Sigmoid colon (tissue), 6 donors: ENCODE measurements at regions not wholly inside any gene's neighbourhood (a gene's known extent, or its start where the extent isn't known, plus 50 kb on each side); places are given as distances from the start of the nearest gene placed in this dataset.

Source experiments
- DNase-seq: peaks from one replicate; pipeline ENCODE4 v3.0.0-alpha.2; 2019
- H3K27ac ChIP-seq, 4 donors: fragments of 200-600 bp; sonication (generic); one replicate each; pipeline ENCODE4 v1.5.1; 2016 to 2019; ENCODE audit warnings: mild to moderate bottlenecking in 1 of 4
- H3K27me3 ChIP-seq, 3 donors: fragments of 200-600 bp; sonication (generic); one replicate each; pipeline ENCODE4 v1.5.1; 2019; ENCODE audit warnings: mild to moderate bottlenecking in 1 of 3
- H3K36me3 ChIP-seq, 4 donors: fragments of 200-600 bp; sonication (generic); one replicate each; pipeline ENCODE4 v1.5.1; 2016 to 2019
- H3K4me1 ChIP-seq, 4 donors: fragments of 200-600 bp; sonication (generic); one replicate each; pipeline ENCODE4 v1.5.1; 2017 to 2019
- H3K4me3 ChIP-seq, 4 donors: fragments of 200-600 bp; sonication (generic); one replicate each; pipeline ENCODE4 v1.5.1; 2017 to 2019; ENCODE audit warnings: mild to moderate bottlenecking in 2 of 4, moderate library complexity in 1 of 4
- H3K9me3 ChIP-seq, 4 donors: fragments of 200-600 bp in 3 of 4; sonication (generic) in 3 of 4; one replicate each; pipeline versions ENCODE4 v1.5.1 to v1.6.1; 2013 to 2019
- EP300 ChIP-seq, 4 donors: sonication (generic); formaldehyde crosslinking; IDR thresholded peaks; one replicate each; pipeline ENCODE4 v1.6.1; 2017; ENCODE audit warnings: antibody characterized with exemption in 4 of 4
- POLR2A ChIP-seq, 2 donors: fragments of 450-650 bp; IDR thresholded peaks; one replicate each; pipeline ENCODE4 v1.6.1; 2016; ENCODE audit warnings: antibody characterized with exemption in 2 of 2, mild to moderate bottlenecking in 2 of 2, moderate library complexity in 2 of 2
- POLR2AphosphoS5 ChIP-seq, 4 donors: sonication (generic); formaldehyde crosslinking; IDR thresholded peaks; one replicate each; pipeline ENCODE4 v1.6.1; 2017; ENCODE audit warnings: antibody characterized with exemption in 4 of 4
- WGBS, 2 donors: extraction: QIAGEN DNeasy Blood & Tissue Kit; methylation state at CpG; one replicate each; pipeline ENCODE4 v1.1.7; 2013; 5-methylcytosine and 5-hydroxymethylcytosine counted together
- intact Hi-C: fragments of 100-400 bp; cut with DNase I; formaldehyde crosslinking; loops from one replicate; pipeline ENCODE4 v1.15.1; 2023
- TF ChIP-seq, protein P1 (sequence below), 4 experiments: fragments of 450-650 bp in 3 of 4; fragments of 200-600 bp in 1 of 4; IDR thresholded peaks; one replicate each; pipeline ENCODE4 v1.5.1; 2016 to 2019; ENCODE audit warnings: antibody characterized with exemption in 4 of 4, mild to moderate bottlenecking in 3 of 4, moderate library complexity in 2 of 4
- donor health status: healthy with polysubstance abuse.
- donor health status: healthy.

DNA sequence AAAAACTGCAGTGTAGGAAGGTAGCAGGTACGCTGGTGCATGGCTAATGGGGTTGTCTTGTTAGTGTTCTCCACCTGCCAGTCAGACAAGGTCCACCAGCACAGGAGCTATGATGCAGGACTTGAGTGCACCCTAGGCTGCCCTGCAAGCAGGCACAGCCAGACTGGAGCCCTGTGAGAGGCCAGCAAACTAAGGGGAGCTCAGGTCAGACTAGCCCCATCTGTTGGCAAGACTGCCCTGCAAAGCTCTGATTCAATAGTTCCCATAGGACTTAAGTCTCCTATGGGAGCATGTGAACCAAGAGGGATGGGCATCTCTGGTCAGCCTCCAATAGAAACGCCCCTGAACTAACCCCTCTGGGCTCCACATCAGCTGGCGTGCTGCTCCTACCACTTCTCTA lies 1307.3 kb downstream of the C4orf33 start:
- no peak for DNase-seq
- H3K27me3 ChIP-seq: no peaks in the 10 kb centered on the region
- H3K9me3 ChIP-seq: no peaks in the 10 kb centered on the region
- no peaks in the 10 kb centered on the region for H3K36me3 ChIP-seq
- no peaks in the 10 kb centered on the region for H3K4me1 ChIP-seq
- TF ChIP-seq, protein P1, sequence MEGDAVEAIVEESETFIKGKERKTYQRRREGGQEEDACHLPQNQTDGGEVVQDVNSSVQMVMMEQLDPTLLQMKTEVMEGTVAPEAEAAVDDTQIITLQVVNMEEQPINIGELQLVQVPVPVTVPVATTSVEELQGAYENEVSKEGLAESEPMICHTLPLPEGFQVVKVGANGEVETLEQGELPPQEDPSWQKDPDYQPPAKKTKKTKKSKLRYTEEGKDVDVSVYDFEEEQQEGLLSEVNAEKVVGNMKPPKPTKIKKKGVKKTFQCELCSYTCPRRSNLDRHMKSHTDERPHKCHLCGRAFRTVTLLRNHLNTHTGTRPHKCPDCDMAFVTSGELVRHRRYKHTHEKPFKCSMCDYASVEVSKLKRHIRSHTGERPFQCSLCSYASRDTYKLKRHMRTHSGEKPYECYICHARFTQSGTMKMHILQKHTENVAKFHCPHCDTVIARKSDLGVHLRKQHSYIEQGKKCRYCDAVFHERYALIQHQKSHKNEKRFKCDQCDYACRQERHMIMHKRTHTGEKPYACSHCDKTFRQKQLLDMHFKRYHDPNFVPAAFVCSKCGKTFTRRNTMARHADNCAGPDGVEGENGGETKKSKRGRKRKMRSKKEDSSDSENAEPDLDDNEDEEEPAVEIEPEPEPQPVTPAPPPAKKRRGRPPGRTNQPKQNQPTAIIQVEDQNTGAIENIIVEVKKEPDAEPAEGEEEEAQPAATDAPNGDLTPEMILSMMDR (IDR thresholded peaks at IDR 0.05): no peak
- TF ChIP-seq EP300 (IDR thresholded peaks at IDR 0.05): no peak
- TF ChIP-seq POLR2A (IDR thresholded peaks at IDR 0.05): no peak
- TF ChIP-seq POLR2AphosphoS5 (IDR thresholded peaks at IDR 0.05): no peak
- WGBS, 2 donors: 57 to 84% methylated on average over 3 of the region's 3 CpGs
- H3K27ac ChIP-seq: no peak overlapping the region
- no peak overlapping the region for H3K4me3 ChIP-seq
- intact Hi-C loops: no loop called here

GRCh38 chr4:130416228-130416627 lies 1320.3 kb downstream of the C4orf33 start:
- Histone ChIP-seq H3K9me3 (no peaks in the 10 kb centered on the region), H3K27ac (no peak overlapping the region), H3K4me3 (no peak overlapping the region), H3K4me1 (no peaks in the 10 kb centered on the region), H3K36me3 (no peaks in the 10 kb centered on the region), H3K27me3 (no peaks in the 10 kb centered on the region)
- intact Hi-C loops: no loop called here
- no peak for DNase-seq
- TF ChIP-seq POLR2A (IDR thresholded peaks at IDR 0.05) (no peak), EP300 (IDR thresholded peaks at IDR 0.05) (no peak)
- 83 to 89% methylated on average over 1 of the region's 1 CpG for WGBS, 2 donors

- TF ChIP-seq EP300 (IDR thresholded peaks at IDR 0.05) (no peak), POLR2A (IDR thresholded peaks at IDR 0.05) (no peak), POLR2AphosphoS5 (IDR thresholded peaks at IDR 0.05) (no peak)
- TF ChIP-seq, protein P1 (IDR thresholded peaks at IDR 0.05): no peak
- no peaks in the 10 kb centered on the region for H3K9me3 ChIP-seq
- H3K4me3 ChIP-seq: no peak overlapping the region
- no peak for DNase-seq
- intact Hi-C loops: no loop called here
- no peaks in the 10 kb centered on the region for H3K36me3 ChIP-seq
- H3K4me1 ChIP-seq: no peaks in the 10 kb centered on the region
- no peak overlapping the region for H3K27ac ChIP-seq
- 62 to 66% methylated on average over 4 of the region's 4 CpGs for WGBS, 2 donors
- H3K27me3 ChIP-seq: no peaks in the 10 kb centered on the region
Observed at GRCh38 chr4:130419211-130419975, 1323.4 kb downstream of the C4orf33 start.

DNA sequence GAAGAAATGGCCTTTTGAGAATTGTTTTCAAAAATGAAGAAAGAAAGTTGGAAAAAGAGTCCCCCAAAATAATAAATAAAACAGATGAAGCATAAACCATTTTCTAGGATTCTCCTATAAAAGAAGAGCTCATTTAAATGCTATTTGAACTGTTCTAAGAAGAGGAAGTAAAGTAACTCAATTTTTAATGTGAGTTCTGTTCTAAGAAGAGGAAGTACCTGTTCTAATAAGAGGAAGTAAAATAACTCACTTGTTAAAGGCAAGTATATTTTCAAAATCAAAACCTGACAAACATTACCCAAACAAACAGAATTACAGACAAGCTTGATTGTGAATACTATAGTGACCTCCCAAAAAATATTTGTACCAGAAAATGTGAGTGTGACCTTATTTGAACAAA lies 1326.3 kb downstream of the C4orf33 start:
- H3K27me3 ChIP-seq: no peaks in the 10 kb centered on the region
- no peak for TF ChIP-seq POLR2AphosphoS5 (IDR thresholded peaks at IDR 0.05)
- TF ChIP-seq, protein P1 (IDR thresholded peaks at IDR 0.05): no peak
- TF ChIP-seq EP300 (IDR thresholded peaks at IDR 0.05): no peak
- no peak for TF ChIP-seq POLR2A (IDR thresholded peaks at IDR 0.05)
- no peak overlapping the region for H3K4me3 ChIP-seq
- no peak overlapping the region for H3K27ac ChIP-seq
- H3K36me3 ChIP-seq: no peaks in the 10 kb centered on the region
- H3K9me3 ChIP-seq: no peaks in the 10 kb centered on the region
- intact Hi-C loops: no loop called here
- H3K4me1 ChIP-seq: no peaks in the 10 kb centered on the region
- DNase-seq: no peak

DNA sequence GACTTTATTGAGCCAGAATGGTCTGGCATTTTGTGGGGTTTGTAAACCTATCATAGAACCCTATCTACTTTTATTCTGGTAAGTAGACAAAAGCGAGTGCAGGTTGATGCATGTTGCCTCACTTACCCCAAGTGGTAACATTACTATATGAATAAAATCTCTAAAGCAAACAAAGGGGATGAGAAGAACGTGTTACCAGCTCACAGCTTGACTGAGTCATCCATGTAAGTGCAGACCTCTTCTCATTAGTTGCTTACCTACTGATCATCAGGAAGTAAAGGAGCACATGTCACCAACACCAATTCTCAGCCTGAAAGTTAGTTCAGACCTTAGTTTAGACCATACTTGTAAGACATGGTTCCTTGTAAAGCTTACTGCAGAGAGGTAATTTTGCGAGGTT lies 1328.3 kb downstream of the C4orf33 start:
- 68 to 81% methylated on average over 3 of the region's 3 CpGs for WGBS, 2 donors
- no peak overlapping the region for H3K4me3 ChIP-seq
- TF ChIP-seq POLR2A (IDR thresholded peaks at IDR 0.05) (no peak), EP300 (IDR thresholded peaks at IDR 0.05) (no peak), POLR2AphosphoS5 (IDR thresholded peaks at IDR 0.05) (no peak)
- TF ChIP-seq, protein P1 (IDR thresholded peaks at IDR 0.05): no peak
- DNase-seq: no peak
- no peaks in the 10 kb centered on the region for H3K36me3 ChIP-seq
- no peak overlapping the region for H3K27ac ChIP-seq
- intact Hi-C loops: no loop called here
- H3K9me3 ChIP-seq: no peaks in the 10 kb centered on the region
- no peaks in the 10 kb centered on the region for H3K4me1 ChIP-seq
- H3K27me3 ChIP-seq: no peaks in the 10 kb centered on the region
